Fibroblast of lung (primary cell): ENCODE measurements at regions not wholly inside any gene's neighbourhood (a gene's known extent, or its start where the extent isn't known, plus 50 kb on each side); places are given as distances from the start of the nearest gene placed in this dataset.
A peak's percentile ranks its signal among the peaks of the same experiment; 100 is the strongest.

Experiments
- DNase-seq, 2 donors: peaks; one replicate each; pipeline versions ENCODE4 v3.0.0 to v3.0.0-alpha.2; 2010; ENCODE audit warnings: low read depth in 2 of 2
- H2AFZ ChIP-seq: 2 replicates; pipeline ENCODE4 v1.5.1; 2012; ENCODE audit warnings: low read length, control low read depth, inconsistent platforms
- H3K27ac ChIP-seq: 2 replicates; pipeline ENCODE4 v1.5.1; 2011; ENCODE audit warnings: low read length, control low read depth; ENCODE audit not compliant: insufficient read depth
- H3K27me3 ChIP-seq: 2 replicates; pipeline ENCODE4 v1.5.1; 2011; ENCODE audit warnings: mild to moderate bottlenecking, low read length; ENCODE audit not compliant: control insufficient read depth, insufficient read depth
- H3K36me3 ChIP-seq: 2 replicates; pipeline ENCODE4 v1.5.1; 2011; ENCODE audit warnings: low read length; ENCODE audit not compliant: control insufficient read depth, insufficient read depth
- H3K4me1 ChIP-seq: 2 replicates; pipeline ENCODE4 v1.5.1; 2011; ENCODE audit warnings: low read length; ENCODE audit not compliant: control insufficient read depth, insufficient read depth; ENCODE audit errors: extremely low read depth
- H3K4me2 ChIP-seq: 2 replicates; pipeline ENCODE4 v1.5.1; 2011; ENCODE audit warnings: low read length, control low read depth; ENCODE audit not compliant: insufficient read depth; ENCODE audit errors: extremely low read depth
- H3K4me3 ChIP-seq, 4 experiments: fragments of 200-600 bp in 1 of 4; sonication (generic) in 1 of 4; replicated peaks in 1 of 4; 2 replicates each; pipeline ENCODE4 v1.5.1; 2011 to 2016; ENCODE audit warnings: low read length in 4 of 4, low read depth in 3 of 4, mild to moderate bottlenecking in 3 of 4, control low read depth in 2 of 4, inconsistent platforms in 1 of 4, mixed read lengths in 1 of 4; ENCODE audit not compliant: insufficient read depth in 1 of 4; ENCODE audit errors: control extremely low read depth in 1 of 4
- H3K79me2 ChIP-seq: 2 replicates; pipeline ENCODE4 v1.5.1; 2012; ENCODE audit warnings: mild to moderate bottlenecking, low read length, inconsistent platforms; ENCODE audit not compliant: control insufficient read depth, insufficient read depth
- H3K9ac ChIP-seq: 2 replicates; pipeline ENCODE4 v1.5.1; 2011; ENCODE audit warnings: mild to moderate bottlenecking, low read length, control low read depth; ENCODE audit not compliant: insufficient read depth
- H3K9me3 ChIP-seq: 2 replicates; pipeline ENCODE4 v1.5.1; 2012; ENCODE audit warnings: low read depth, low read length; ENCODE audit not compliant: control insufficient read depth, insufficient read depth
- H4K20me1 ChIP-seq: 2 replicates; pipeline ENCODE4 v1.5.1; 2011; ENCODE audit warnings: low read length; ENCODE audit not compliant: control insufficient read depth, insufficient read depth; ENCODE audit errors: extremely low read depth
- EZH2 ChIP-seq: IDR thresholded peaks from 2 replicates; pipeline ENCODE4 v1.5.1; 2012; ENCODE audit warnings: low read length, control low read depth, mild to moderate bottlenecking; ENCODE audit errors: missing control alignments
- TF ChIP-seq, protein P1 (sequence below), 2 donors: IDR thresholded peaks in 1 of 2; conservative IDR thresholded peaks in 1 of 2; 1 replicate in 1 of 2; 2 replicates in 1 of 2; pipeline ENCODE4 v1.5.1; 2011 to 2012; ENCODE audit warnings: low read length in 2 of 2, control low read depth in 1 of 2, inconsistent platforms in 1 of 2, low read depth in 1 of 2, mild to moderate bottlenecking in 1 of 2

DNA sequence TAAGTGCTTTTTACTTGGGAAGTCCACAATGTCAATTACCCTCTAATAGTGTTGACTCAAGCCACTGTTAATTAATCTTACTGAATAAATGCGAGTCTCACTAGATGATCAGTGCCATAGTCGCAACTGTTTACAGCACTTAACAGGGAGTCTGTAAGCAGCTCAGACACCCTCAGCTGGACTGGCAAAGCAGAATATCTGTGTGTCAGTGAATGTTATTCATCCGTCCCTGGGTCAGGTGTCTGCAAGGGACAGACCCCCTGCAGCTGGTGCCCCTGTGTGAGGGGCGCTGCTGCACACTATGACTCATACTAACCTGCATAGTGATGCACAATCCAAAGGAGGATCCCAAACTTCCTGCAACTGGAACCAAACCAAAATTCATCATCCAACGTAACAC, 306.5 kb downstream of the HHIPL2 start:
- no peak for TF ChIP-seq EZH2
- TF ChIP-seq, protein P1, sequence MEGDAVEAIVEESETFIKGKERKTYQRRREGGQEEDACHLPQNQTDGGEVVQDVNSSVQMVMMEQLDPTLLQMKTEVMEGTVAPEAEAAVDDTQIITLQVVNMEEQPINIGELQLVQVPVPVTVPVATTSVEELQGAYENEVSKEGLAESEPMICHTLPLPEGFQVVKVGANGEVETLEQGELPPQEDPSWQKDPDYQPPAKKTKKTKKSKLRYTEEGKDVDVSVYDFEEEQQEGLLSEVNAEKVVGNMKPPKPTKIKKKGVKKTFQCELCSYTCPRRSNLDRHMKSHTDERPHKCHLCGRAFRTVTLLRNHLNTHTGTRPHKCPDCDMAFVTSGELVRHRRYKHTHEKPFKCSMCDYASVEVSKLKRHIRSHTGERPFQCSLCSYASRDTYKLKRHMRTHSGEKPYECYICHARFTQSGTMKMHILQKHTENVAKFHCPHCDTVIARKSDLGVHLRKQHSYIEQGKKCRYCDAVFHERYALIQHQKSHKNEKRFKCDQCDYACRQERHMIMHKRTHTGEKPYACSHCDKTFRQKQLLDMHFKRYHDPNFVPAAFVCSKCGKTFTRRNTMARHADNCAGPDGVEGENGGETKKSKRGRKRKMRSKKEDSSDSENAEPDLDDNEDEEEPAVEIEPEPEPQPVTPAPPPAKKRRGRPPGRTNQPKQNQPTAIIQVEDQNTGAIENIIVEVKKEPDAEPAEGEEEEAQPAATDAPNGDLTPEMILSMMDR (conservative IDR thresholded peaks at IDR 0.05 in 1 of 2, IDR thresholded peaks at IDR 0.05 in 1 of 2; ENCODE audit: low read depth in 1 of 2, low read length in 2 of 2), result no peak
- Histone ChIP-seq H3K4me3 (no peak overlapping the region), H3K79me2 (no peaks in the 10 kb centered on the region), H4K20me1 (no peaks in the 10 kb centered on the region), H3K36me3 (no peaks in the 10 kb centered on the region), H3K4me2 (no peak overlapping the region), H2AFZ (no peak overlapping the region), H3K27ac (no peak overlapping the region), H3K27me3 (no peaks in the 10 kb centered on the region), H3K9me3 (no peaks in the 10 kb centered on the region), H3K9ac (no peak overlapping the region), H3K4me1 (peaks cover 2% of the 10 kb centered on the region)
- no peak for DNase-seq

DNA sequence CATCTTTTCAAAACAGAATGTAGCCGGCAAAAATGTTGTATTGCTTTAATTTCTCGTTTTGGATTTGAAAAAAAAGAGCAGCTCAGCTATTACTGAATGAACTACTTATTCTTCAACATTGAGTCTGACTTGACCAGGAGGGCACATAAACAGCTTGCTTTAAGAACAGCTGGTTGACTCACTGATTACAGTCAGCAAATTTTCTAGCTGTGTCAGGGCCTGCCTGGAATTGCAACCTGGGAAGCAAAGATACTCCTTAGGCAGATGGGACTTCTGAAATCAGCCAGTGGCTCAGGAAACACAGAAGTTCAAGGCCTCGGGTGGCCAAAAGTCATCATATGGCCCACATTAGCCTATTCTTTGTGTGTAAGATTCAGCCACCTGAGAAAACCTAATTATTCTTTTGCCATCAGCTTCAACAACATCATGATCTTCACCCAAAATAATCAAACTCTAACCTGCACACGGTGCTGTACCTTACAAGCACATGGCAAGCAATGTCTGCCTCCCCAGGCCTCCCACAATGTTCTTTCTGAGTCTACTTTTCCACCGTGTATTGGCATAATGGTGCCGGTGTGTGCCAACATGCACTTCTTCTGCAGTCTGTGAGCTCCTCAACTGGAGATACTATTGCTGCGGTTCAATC, 307.2 kb downstream of the HHIPL2 start:
- Histone ChIP-seq H3K4me2 (no peak overlapping the region), H3K27me3 (no peaks in the 10 kb centered on the region), H3K79me2 (no peaks in the 10 kb centered on the region), H3K9ac (no peak overlapping the region), H3K36me3 (no peaks in the 10 kb centered on the region), H4K20me1 (no peaks in the 10 kb centered on the region), H3K27ac (no peak overlapping the region), H3K4me3 (no peak overlapping the region), H3K9me3 (no peaks in the 10 kb centered on the region), H2AFZ (no peak overlapping the region), H3K4me1 (peaks cover 2% of the 10 kb centered on the region)
- TF ChIP-seq, protein P1 (conservative IDR thresholded peaks at IDR 0.05 in 1 of 2, IDR thresholded peaks at IDR 0.05 in 1 of 2; ENCODE audit: low read depth in 1 of 2, low read length in 2 of 2), result no peak
- no peak for TF ChIP-seq EZH2
- peak; percentile 72 to 75 for DNase-seq

DNA sequence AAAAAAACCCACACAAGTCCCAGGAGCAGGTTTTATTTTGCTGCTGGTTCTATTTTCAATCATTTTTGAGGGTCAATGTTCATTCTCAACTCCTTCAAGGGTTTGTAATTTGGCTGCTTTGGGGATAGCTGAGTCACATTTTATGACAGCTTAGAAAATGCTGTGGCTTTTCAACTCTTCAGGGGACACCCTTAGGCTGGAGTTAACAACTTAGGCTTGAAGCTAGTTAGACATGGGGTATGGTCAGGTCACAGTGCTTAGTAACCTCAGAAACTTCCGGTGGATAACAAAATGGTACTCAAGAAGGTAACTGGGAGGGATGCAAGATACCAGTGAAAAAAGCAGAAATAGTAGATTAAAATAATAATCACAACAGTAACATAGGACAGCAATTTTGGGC, 308.8 kb downstream of the HHIPL2 start:
- Histone ChIP-seq H3K4me1 (peaks cover 2% of the 10 kb centered on the region), H3K27ac (no peak overlapping the region), H2AFZ (no peak overlapping the region), H4K20me1 (no peaks in the 10 kb centered on the region), H3K4me3 (no peak overlapping the region), H3K27me3 (no peaks in the 10 kb centered on the region), H3K9me3 (no peaks in the 10 kb centered on the region), H3K9ac (no peak overlapping the region), H3K79me2 (no peaks in the 10 kb centered on the region), H3K4me2 (no peak overlapping the region), H3K36me3 (no peaks in the 10 kb centered on the region)
- TF ChIP-seq, protein P1 (conservative IDR thresholded peaks at IDR 0.05 in 1 of 2, IDR thresholded peaks at IDR 0.05 in 1 of 2; ENCODE audit: low read depth in 1 of 2, low read length in 2 of 2), result no peak
- TF ChIP-seq EZH2, result no peak
- DNase-seq, result no peak
